ENCODE measurements at regions not wholly inside any gene's neighbourhood (a gene's known extent, or its start where the extent isn't known, plus 50 kb on each side); places are given as distances from the start of the nearest gene placed in this dataset.
"Not testable (repeated sequence)": the region's sequence is repeated elsewhere in the genome, so short reads cannot be mapped to it uniquely, and the experiment has no call there.

- no peak for DNase-seq
Observed at GRCh38 chr22:48489551-48490499, 1337.8 kb downstream of the BRD1 start.

- no peak for DNase-seq
Observed at GRCh38 chr22:48488611-48489511, 1338.8 kb downstream of the BRD1 start.

- DNase-seq: no peak
Observed at GRCh38 chr22:48488149-48488551, 1339.5 kb downstream of the BRD1 start.

GRCh38 chr22:48486558-48486957 is 1341.1 kb downstream of the BRD1 start:
- no peak for DNase-seq

GRCh38 chr22:48486134-48486532 is 1341.5 kb downstream of the BRD1 start:
- no peak for DNase-seq

GRCh38 chr22:48485149-48486133 is 1342.2 kb downstream of the BRD1 start:
- DNase-seq: no peak

- no peak for DNase-seq
Observed at GRCh38 chr22:48483764-48484528, 1343.7 kb downstream of the BRD1 start.

GRCh38 chr22:48482771-48483170 is 1344.9 kb downstream of the BRD1 start:
- no peak for DNase-seq

- not testable (repeated sequence) for DNase-seq
Observed at GRCh38 chr22:48482198-48482597, 1345.5 kb downstream of the BRD1 start.

GRCh38 chr22:48481748-48482147 is 1345.9 kb downstream of the BRD1 start:
- DNase-seq: no peak

GRCh38 chr22:48478529-48479265 is 1349.0 kb downstream of the BRD1 start:
- DNase-seq: no peak

GRCh38 chr22:48478124-48478523 is 1349.5 kb downstream of the BRD1 start:
- DNase-seq: no peak

- no peak for DNase-seq
Observed at GRCh38 chr22:48477031-48477721, 1350.5 kb downstream of the BRD1 start.

- no peak for DNase-seq
Observed at GRCh38 chr22:48476577-48476976, 1351.1 kb downstream of the BRD1 start.

GRCh38 chr22:48475661-48476345 is 1351.9 kb downstream of the BRD1 start:
- DNase-seq: no peak

- no peak for DNase-seq
Observed at GRCh38 chr22:48474881-48475280, 1352.8 kb downstream of the BRD1 start.

GRCh38 chr22:48473202-48473601 is 1354.5 kb downstream of the BRD1 start:
- no peak for DNase-seq

GRCh38 chr22:48464246-48464645 is 1363.4 kb downstream of the BRD1 start:
- no peak for DNase-seq
